GM12874 (cell line): ENCODE measurements at regions not wholly inside any gene's neighbourhood (a gene's known extent, or its start where the extent isn't known, plus 50 kb on each side); places are given as distances from the start of the nearest gene placed in this dataset.

Experiments
- TF ChIP-seq, protein P1 (sequence below): IDR thresholded peaks from 2 replicates; pipeline ENCODE4 v1.5.1; 2011; ENCODE audit warnings: low read depth, mild to moderate bottlenecking, control low read depth, low read length, moderate library complexity; ENCODE audit not compliant: insufficient read depth

DNA sequence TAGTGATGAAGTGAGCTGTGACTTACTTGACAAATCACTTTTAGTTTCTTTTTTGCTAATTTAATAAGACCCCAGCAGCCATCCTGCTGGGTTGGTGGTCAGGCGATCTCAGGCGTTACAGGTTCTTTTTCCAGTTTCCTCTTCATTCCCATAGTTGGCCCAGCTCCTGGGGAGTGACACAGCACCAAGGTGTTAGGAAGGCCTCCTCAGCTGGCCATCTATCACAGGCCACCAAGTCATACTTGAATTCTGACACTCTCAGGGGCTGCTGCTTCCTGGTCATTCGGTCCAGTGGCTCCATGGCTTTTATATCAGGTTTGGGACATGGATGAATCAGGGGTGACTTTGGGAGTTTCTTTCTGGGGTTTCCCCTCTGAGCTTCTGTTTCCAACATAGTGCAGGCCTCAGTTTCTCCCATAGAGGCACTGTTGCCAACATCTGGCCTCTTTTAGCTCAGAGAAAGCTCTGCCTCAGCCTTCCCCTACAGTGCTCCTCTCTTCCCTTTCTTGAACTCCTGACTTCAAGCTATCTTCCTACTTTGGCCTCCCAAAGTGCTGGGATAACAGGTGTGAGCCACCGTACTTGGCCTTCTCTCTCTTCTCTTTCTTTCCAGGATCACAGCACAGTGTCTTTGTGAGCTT, 211.8 kb downstream of the NR2F2 start:
- TF ChIP-seq, protein P1, sequence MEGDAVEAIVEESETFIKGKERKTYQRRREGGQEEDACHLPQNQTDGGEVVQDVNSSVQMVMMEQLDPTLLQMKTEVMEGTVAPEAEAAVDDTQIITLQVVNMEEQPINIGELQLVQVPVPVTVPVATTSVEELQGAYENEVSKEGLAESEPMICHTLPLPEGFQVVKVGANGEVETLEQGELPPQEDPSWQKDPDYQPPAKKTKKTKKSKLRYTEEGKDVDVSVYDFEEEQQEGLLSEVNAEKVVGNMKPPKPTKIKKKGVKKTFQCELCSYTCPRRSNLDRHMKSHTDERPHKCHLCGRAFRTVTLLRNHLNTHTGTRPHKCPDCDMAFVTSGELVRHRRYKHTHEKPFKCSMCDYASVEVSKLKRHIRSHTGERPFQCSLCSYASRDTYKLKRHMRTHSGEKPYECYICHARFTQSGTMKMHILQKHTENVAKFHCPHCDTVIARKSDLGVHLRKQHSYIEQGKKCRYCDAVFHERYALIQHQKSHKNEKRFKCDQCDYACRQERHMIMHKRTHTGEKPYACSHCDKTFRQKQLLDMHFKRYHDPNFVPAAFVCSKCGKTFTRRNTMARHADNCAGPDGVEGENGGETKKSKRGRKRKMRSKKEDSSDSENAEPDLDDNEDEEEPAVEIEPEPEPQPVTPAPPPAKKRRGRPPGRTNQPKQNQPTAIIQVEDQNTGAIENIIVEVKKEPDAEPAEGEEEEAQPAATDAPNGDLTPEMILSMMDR, result no peak

- TF ChIP-seq, protein P1, result no peak
Measured at GRCh38 chr15:96544162-96544756, 213.8 kb downstream of the NR2F2 start.

GRCh38 chr15:96549136-96549535, 218.6 kb downstream of the NR2F2 start:
- TF ChIP-seq, protein P1, result no peak

DNA sequence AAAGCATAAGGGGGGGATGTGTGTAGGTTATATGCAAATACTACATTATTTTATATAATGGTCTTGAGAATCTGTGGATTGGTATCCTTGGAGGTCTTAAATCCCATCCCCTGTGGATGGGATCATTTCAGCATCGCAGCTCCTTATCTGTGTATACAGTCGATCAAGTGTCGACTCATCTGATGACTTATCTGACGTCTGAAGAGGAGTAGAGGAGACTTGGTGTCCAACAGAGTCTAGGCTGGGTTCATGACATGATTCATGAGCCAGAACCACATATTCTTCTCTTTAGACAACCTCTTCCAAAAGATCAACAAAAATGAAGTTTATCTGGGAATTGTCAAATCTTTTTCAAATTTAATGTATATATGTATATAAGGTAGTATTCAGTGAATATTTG, 220.7 kb downstream of the NR2F2 start:
- TF ChIP-seq, protein P1, result no peak

- TF ChIP-seq, protein P1, result no peak
Measured at GRCh38 chr15:96551722-96552121, 221.2 kb downstream of the NR2F2 start.

GRCh38 chr15:96553006-96553405, 222.5 kb downstream of the NR2F2 start:
- TF ChIP-seq, protein P1, result no peak

DNA sequence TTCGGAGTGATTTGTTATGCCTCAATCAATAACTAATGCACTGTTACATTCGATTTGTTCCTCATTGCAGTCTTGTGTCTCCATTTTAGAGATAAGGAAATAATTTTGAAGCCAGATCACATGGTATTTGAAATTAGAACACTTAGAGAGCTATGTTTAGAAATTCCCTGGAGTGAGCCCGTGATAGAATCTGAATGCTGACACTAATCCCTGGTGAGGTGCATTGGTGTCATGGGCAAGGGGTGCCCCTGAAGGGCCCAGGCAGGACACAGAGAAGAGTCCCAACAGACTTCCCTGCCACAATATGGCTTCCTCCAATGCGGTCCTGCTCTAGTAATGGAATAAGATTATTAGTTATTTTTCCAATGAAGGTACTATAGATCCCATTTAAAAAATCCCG, 223.0 kb downstream of the NR2F2 start:
- TF ChIP-seq, protein P1, result no peak

GRCh38 chr15:96553931-96554330, 223.4 kb downstream of the NR2F2 start:
- TF ChIP-seq, protein P1, result no peak
